ENCODE measurements at regions not wholly inside any gene's neighbourhood (a gene's known extent, or its start where the extent isn't known, plus 50 kb on each side); places are given as distances from the start of the nearest gene placed in this dataset.

DNA sequence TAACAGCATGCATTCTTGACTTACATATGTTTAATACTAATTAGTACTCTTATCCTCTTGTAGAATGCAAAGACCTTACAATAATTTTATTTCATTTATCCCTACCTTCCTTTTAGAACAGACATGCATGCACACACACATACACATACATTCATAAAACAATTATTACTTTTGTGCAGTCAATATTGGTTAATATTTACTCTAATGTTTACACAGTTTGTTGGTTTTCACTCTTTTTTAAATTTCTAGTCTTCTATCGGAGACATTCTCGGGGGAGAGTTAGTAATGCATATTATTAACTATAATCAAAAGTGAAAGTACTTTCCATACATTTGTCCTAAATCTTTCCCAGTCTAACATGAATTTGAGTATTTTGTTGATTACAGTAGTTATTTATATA is 317.7 kb upstream of the DPH6 start (continued):
- TF ChIP-seq NR2C1 (IDR thresholded peaks at IDR 0.05): no peak

GRCh38 chr15:35867356-35867755 is 321.4 kb upstream of the DPH6 start:
- Histone ChIP-seq H3K36me3 (ENCODE audit: control insufficient read depth in 2 of 2, insufficient read depth in 2 of 2, low read length in 1 of 2) (no peaks in the 10 kb centered on the region), H2AFZ (ENCODE audit: control insufficient read depth, low read depth, low read length) (no peak overlapping the region), H4K20me1 (ENCODE audit: control insufficient read depth, insufficient read depth) (no peaks in the 10 kb centered on the region), H3K27ac (ENCODE audit: control insufficient read depth, insufficient read depth) (no peak overlapping the region), H3K9me3 (replicated peaks; ENCODE audit: control insufficient read depth, insufficient read depth, low read length) (no peaks in the 10 kb centered on the region), H3K9ac (ENCODE audit: control insufficient read depth, insufficient read depth, low read length) (no peak overlapping the region), H3K27me3 (replicated peaks in 1 of 2; ENCODE audit: control insufficient read depth in 2 of 2, insufficient read depth in 2 of 2, low read length in 1 of 2) (no peaks in the 10 kb centered on the region), H3K4me2 (ENCODE audit: control insufficient read depth, insufficient read depth) (no peak overlapping the region), H3K79me2 (ENCODE audit: control insufficient read depth, insufficient read depth, low read length) (no peaks in the 10 kb centered on the region), H3K4me3 (no peak overlapping the region), H3K4me1 (ENCODE audit: control insufficient read depth, insufficient read depth, low read length) (no peaks in the 10 kb centered on the region)
- ChIA-PET POLR2A (no interaction called here), CTCF (no interaction called here), SMC1A (ENCODE audit: uncharacterized antibody, unreplicated experiment) (no interaction called here), RAD21 (ENCODE audit: unreplicated experiment) (no interaction called here)
- in situ Hi-C loops (cut with MboI): no loop called here
- 50% methylated on average over 4 of the region's 4 CpGs for WGBS (ENCODE audit: insufficient coverage, insufficient replicate concordance, low lambda C conversion rate, missing lambda C conversion rate)
- no TSS peak for BruUV-seq (replicated peaks)
- no peak for TF ChIP-seq EED (IDR thresholded peaks at IDR 0.05; ENCODE audit: low read depth)
- TF ChIP-seq ETV6 (conservative IDR thresholded peaks at IDR 0.05 in 1 of 2, IDR thresholded peaks at IDR 0.05 in 1 of 2; ENCODE audit: borderline replicate concordance in 1 of 2, low read depth in 1 of 2): no peak
- no peak for TF ChIP-seq CHD1 (IDR thresholded peaks at IDR 0.05; ENCODE audit: low read depth, low read length)
- no peak for TF ChIP-seq BRCA1 (IDR thresholded peaks at IDR 0.05; ENCODE audit: low read depth, low read length)
- TF ChIP-seq RB1 (IDR thresholded peaks at IDR 0.05; ENCODE audit: borderline replicate concordance): no peak
- TF ChIP-seq, protein P1, sequence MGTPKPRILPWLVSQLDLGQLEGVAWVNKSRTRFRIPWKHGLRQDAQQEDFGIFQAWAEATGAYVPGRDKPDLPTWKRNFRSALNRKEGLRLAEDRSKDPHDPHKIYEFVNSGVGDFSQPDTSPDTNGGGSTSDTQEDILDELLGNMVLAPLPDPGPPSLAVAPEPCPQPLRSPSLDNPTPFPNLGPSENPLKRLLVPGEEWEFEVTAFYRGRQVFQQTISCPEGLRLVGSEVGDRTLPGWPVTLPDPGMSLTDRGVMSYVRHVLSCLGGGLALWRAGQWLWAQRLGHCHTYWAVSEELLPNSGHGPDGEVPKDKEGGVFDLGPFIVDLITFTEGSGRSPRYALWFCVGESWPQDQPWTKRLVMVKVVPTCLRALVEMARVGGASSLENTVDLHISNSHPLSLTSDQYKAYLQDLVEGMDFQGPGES (IDR thresholded peaks at IDR 0.05): no peak
- no peak for TF ChIP-seq ZNF24 (IDR thresholded peaks at IDR 0.05)
- no peak for TF ChIP-seq POLR2AphosphoS2 (IDR thresholded peaks at IDR 0.05; ENCODE audit: low read depth, low read length)
- TF ChIP-seq CHD2 (IDR thresholded peaks at IDR 0.05; ENCODE audit: borderline replicate concordance, low read depth, low read length): no peak
- no peak for TF ChIP-seq ZSCAN29 (IDR thresholded peaks at IDR 0.05)
- no peak for TF ChIP-seq ATF3 (IDR thresholded peaks at IDR 0.05; ENCODE audit: borderline replicate concordance, extremely low read depth, low read depth, low read length)
- TF ChIP-seq SMAD5 (IDR thresholded peaks at IDR 0.05; ENCODE audit: low read depth): no peak
- no peak for TF ChIP-seq JUND (IDR thresholded peaks at IDR 0.05; ENCODE audit: low read depth, low read length)
- TF ChIP-seq ZZZ3 (IDR thresholded peaks at IDR 0.05; ENCODE audit: control insufficient read depth, insufficient read length, low read depth): no peak
- TF ChIP-seq, protein P2, sequence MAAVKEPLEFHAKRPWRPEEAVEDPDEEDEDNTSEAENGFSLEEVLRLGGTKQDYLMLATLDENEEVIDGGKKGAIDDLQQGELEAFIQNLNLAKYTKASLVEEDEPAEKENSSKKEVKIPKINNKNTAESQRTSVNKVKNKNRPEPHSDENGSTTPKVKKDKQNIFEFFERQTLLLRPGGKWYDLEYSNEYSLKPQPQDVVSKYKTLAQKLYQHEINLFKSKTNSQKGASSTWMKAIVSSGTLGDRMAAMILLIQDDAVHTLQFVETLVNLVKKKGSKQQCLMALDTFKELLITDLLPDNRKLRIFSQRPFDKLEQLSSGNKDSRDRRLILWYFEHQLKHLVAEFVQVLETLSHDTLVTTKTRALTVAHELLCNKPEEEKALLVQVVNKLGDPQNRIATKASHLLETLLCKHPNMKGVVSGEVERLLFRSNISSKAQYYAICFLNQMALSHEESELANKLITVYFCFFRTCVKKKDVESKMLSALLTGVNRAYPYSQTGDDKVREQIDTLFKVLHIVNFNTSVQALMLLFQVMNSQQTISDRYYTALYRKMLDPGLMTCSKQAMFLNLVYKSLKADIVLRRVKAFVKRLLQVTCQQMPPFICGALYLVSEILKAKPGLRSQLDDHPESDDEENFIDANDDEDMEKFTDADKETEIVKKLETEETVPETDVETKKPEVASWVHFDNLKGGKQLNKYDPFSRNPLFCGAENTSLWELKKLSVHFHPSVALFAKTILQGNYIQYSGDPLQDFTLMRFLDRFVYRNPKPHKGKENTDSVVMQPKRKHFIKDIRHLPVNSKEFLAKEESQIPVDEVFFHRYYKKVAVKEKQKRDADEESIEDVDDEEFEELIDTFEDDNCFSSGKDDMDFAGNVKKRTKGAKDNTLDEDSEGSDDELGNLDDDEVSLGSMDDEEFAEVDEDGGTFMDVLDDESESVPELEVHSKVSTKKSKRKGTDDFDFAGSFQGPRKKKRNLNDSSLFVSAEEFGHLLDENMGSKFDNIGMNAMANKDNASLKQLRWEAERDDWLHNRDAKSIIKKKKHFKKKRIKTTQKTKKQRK (IDR thresholded peaks at IDR 0.05; ENCODE audit: low read depth, low read length): no peak
- no peak for TF ChIP-seq CEBPB (IDR thresholded peaks at IDR 0.05; ENCODE audit: borderline replicate concordance in 1 of 2, low read depth in 2 of 2, low read length in 2 of 2)
- TF ChIP-seq SPI1 (IDR thresholded peaks at IDR 0.05; ENCODE audit: borderline replicate concordance, insufficient read depth, low read depth, low read length): no peak
- DNase-seq (ENCODE audit: low read depth, low spot score) (no peak), FAIRE-seq (no peak), ATAC-seq (no peak)
- intact Hi-C loops (cut with micrococcal nuclease; ENCODE audit: unreplicated experiment): no loop called here

Data from GM12878 (cell line).